ENCODE measurements at regions not wholly inside any gene's neighbourhood (a gene's known extent, or its start where the extent isn't known, plus 50 kb on each side); places are given as distances from the start of the nearest gene placed in this dataset.
"Not testable (repeated sequence)": the region's sequence is repeated elsewhere in the genome, so short reads cannot be mapped to it uniquely, and the experiment has no call there.

- no TSS peak for BruUV-seq (replicated peaks)
- CTCF ChIA-PET = interaction anchor here (1.2 kb wide), 1 partner anchor 14 kb away, joined by 3 read pairs; no protein-coding TSS in a partner anchor
- Histone ChIP-seq H3K4me3 (replicated peaks in 1 of 3; ENCODE audit: insufficient read depth in 1 of 3, low read depth in 1 of 3, low read length in 3 of 3) (no peak overlapping the region), H3K9me3 (replicated peaks; ENCODE audit: control insufficient read depth, insufficient read depth, low read length) (no peaks in the 10 kb centered on the region), H3K4me2 (ENCODE audit: insufficient read depth, low read length) (no peak overlapping the region), H4K20me1 (replicated peaks; ENCODE audit: control insufficient read depth, extremely low read depth, insufficient read depth, low read length) (no peaks in the 10 kb centered on the region), H3K4me1 (ENCODE audit: control insufficient read depth, extremely low read depth, insufficient read depth, low read length) (peaks cover 11% of the 10 kb centered on the region), H3K9ac (replicated peaks; ENCODE audit: extremely low read depth, insufficient read depth, low read length) (no peak overlapping the region), H3K79me2 (ENCODE audit: control insufficient read depth, insufficient read depth, low read length) (no peaks in the 10 kb centered on the region), H3K27me3 (ENCODE audit: control insufficient read depth in 2 of 2, insufficient read depth in 2 of 2, low read length in 2 of 2) (peaks cover 0 to 2% of the 10 kb centered on the region in 2 experiments), H3K9me1 (replicated peaks; ENCODE audit: control insufficient read depth, extremely low read depth, insufficient read depth, low read length) (no peaks in the 10 kb centered on the region), H2AFZ (ENCODE audit: low read depth, low read length) (no peak overlapping the region), H3K27ac (ENCODE audit: insufficient read depth, low read depth, low read length) (no peak overlapping the region), H3K36me3 (ENCODE audit: control insufficient read depth in 2 of 2, extremely low read depth in 1 of 2, insufficient read depth in 2 of 2, low read length in 2 of 2) (no peaks in the 10 kb centered on the region)
- dilution Hi-C loops (cut with MboI; ENCODE audit: extremely low pct_ligation_motif_present, low sequenced_read_pairs) = no loop called here
- TF ChIP-seq EZH2 (IDR thresholded peaks at IDR 0.05; ENCODE audit: borderline replicate concordance, low read depth, low read length, severe bottlenecking) (no peak), CTCF (IDR thresholded peaks at IDR 0.05; ENCODE audit: extremely low read depth in 1 of 2, insufficient read depth in 1 of 2, low read depth in 1 of 2, low read length in 2 of 2) (no peak), POLR2AphosphoS5 (IDR thresholded peaks at IDR 0.05; ENCODE audit: insufficient read depth, low read depth, low read length) (no peak), MAX (IDR thresholded peaks at IDR 0.05; ENCODE audit: insufficient read depth, insufficient read length) (no peak), MYC (IDR thresholded peaks at IDR 0.05; ENCODE audit: low read depth, low read length) (no peak)
- intact Hi-C loops (cut with micrococcal nuclease) = no loop called here
- no peak for FAIRE-seq
- DNase-seq (ENCODE audit: low read depth, low spot score) = peak; percentile 19
- POLR2A ChIA-PET = no interaction called here
Observed at GRCh38 chr14:55915456-55915855, 202.8 kb upstream of the PELI2 start.

- H4K20me1 ChIP-seq (replicated peaks; ENCODE audit: control insufficient read depth, extremely low read depth, insufficient read depth, low read length); intact Hi-C loops (cut with micrococcal nuclease); H3K9me3 ChIP-seq (replicated peaks; ENCODE audit: control insufficient read depth, insufficient read depth, low read length); H3K27me3 ChIP-seq (ENCODE audit: control insufficient read depth in 2 of 2, insufficient read depth in 2 of 2, low read length in 2 of 2); H3K27ac ChIP-seq (ENCODE audit: insufficient read depth, low read depth, low read length); H3K36me3 ChIP-seq (ENCODE audit: control insufficient read depth in 2 of 2, extremely low read depth in 1 of 2, insufficient read depth in 2 of 2, low read length in 2 of 2); H3K9me1 ChIP-seq (replicated peaks; ENCODE audit: control insufficient read depth, extremely low read depth, insufficient read depth, low read length); H2AFZ ChIP-seq (ENCODE audit: low read depth, low read length); H3K79me2 ChIP-seq (ENCODE audit: control insufficient read depth, insufficient read depth, low read length); CTCF ChIA-PET; H3K4me2 ChIP-seq (ENCODE audit: insufficient read depth, low read length); H3K4me1 ChIP-seq (ENCODE audit: control insufficient read depth, extremely low read depth, insufficient read depth, low read length); H3K9ac ChIP-seq (replicated peaks; ENCODE audit: extremely low read depth, insufficient read depth, low read length); POLR2A ChIA-PET; dilution Hi-C loops (cut with MboI; ENCODE audit: extremely low pct_ligation_motif_present, low sequenced_read_pairs); H3K4me3 ChIP-seq (replicated peaks in 1 of 3; ENCODE audit: insufficient read depth in 1 of 3, low read depth in 1 of 3, low read length in 3 of 3); FAIRE-seq; DNase-seq (ENCODE audit: low read depth, low spot score); BruUV-seq (replicated peaks): not testable (repeated sequence)
Observed at GRCh38 chr14:55919800-55920199, 198.4 kb upstream of the PELI2 start.
